Breast epithelium (tissue), 3 donors: ENCODE measurements at regions not wholly inside any gene's neighbourhood (a gene's known extent, or its start where the extent isn't known, plus 50 kb on each side); places are given as distances from the start of the nearest gene placed in this dataset.

ENCODE experiments used
- CTCF ChIP-seq, 3 donors: fragments of 450-650 bp; IDR thresholded peaks; one replicate each; pipeline ENCODE4 v1.5.1; 2016 to 2017; ENCODE audit warnings: antibody characterized with exemption in 3 of 3, mild to moderate bottlenecking in 3 of 3, moderate library complexity in 3 of 3
- POLR2A ChIP-seq: fragments of 450-650 bp; IDR thresholded peaks from one replicate; pipeline ENCODE4 v1.6.1; 2016; ENCODE audit warnings: antibody characterized with exemption, mild to moderate bottlenecking, moderate library complexity
- POLR2AphosphoS5 ChIP-seq, 3 donors: sonication (generic); formaldehyde crosslinking; IDR thresholded peaks; one replicate each; pipeline ENCODE4 v1.6.1; 2017; ENCODE audit warnings: antibody characterized with exemption in 3 of 3

- no peak for TF ChIP-seq CTCF (IDR thresholded peaks at IDR 0.05)
- no peak for TF ChIP-seq POLR2A
- no peak for TF ChIP-seq POLR2AphosphoS5 (IDR thresholded peaks at IDR 0.05)
Measured at GRCh38 chr12:77584860-77585259, 245.8 kb upstream of the NAV3 start.
